NCI-H2107 (cell line): ENCODE measurements at regions not wholly inside any gene's neighbourhood (a gene's known extent, or its start where the extent isn't known, plus 50 kb on each side); places are given as distances from the start of the nearest gene placed in this dataset.

ENCODE experiments used
- DNase-seq: peaks from one replicate; lab custom pipeline; 2025; lab: John Stamatoyannopoulos, UW

DNA sequence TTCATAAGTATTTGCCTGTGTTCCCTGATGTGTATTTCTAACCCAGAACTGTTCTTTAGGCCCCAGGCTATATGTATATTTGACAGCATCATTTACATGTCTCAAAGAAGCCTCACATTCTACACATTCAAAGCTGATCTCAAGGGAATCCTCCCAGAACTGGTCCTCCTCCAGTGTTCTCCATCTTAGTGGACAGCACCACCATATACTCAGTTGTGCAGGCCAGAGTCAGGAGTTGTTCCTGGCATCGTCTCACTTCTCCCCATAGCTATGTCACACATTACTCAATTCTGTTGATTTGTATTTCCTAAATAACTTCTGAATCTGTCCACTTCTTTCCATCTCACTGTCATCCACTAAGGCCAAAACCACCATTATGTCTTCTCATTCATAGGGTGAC is 82.8 kb upstream of the TRPC3 start:
- no peak for DNase-seq

DNA sequence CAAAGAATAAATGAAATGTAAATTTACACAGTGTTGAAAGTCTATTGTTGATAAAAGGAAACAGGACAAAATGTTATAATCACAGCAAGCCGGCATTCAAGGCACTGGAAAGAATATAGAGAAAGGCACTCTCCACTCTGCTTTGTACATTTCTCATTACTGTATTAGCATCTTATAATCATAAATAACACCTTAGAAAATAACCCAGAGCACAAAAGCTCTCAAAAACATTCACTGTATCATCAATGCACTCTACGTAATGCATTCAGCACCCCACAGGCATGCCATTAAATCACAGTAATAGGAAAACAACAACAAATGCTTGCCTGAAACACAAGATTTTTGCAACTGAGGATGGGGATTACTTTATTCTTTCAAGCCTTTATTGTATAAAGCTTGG is 75.3 kb upstream of the TRPC3 start:
- DNase-seq = no peak

DNA sequence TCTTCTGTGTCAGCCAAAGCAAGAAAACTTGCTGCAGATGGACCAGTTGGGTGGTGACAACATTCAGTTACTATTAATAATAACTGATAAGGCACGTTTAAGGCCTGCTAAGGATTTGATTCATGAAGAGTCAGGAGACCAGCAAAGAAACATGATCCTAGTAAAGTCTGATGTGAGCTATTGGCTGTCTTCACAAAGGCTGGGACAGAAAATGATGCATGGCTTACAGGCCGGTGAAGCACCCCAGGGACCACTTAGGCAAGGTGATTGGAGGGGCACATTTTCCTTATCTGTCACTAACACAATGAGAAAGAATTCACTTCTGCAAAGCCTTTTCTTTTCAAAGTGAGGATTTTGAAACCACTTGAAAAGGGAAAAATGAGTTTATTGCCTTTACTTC is 65.4 kb upstream of the TRPC3 start:
- no peak for DNase-seq

DNA sequence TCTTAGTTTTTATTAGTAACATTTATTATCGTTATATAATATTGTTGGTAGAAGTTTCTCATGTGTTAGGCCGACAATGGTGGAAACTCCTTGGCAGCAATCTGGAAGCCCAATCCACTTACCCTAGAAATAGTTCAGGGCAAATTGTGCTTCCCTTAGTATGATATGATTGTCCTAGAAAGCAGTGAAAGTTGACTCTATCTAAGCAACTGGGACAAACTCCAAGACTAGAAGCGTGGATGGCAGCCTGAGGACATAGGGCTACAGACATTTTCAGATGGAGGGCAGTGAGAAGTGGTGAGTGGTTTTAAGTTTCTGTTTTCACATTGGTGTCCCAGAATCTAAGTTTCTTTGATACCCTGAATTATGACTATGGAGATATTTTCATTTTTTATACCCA is 63.3 kb upstream of the TRPC3 start:
- no peak for DNase-seq

DNA sequence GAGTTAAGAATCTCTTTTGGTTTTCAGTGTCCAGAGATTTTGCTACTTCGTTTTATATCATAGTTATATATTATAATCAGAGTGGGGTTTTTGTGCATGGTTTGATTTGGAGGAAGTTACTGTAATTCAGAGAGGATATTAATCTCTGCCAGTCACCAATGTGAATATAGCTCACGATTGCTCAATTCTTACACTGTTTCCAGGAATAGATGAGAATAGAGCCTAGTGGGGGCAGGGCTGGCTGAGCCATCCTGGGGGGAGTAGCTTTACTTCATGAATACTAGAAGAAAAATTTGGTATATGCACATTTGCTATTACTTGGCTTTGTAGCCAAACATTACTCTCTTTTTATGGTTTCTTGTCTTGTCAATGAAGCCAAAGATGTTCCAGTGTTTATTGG is 60.9 kb upstream of the TRPC3 start:
- no peak for DNase-seq

DNA sequence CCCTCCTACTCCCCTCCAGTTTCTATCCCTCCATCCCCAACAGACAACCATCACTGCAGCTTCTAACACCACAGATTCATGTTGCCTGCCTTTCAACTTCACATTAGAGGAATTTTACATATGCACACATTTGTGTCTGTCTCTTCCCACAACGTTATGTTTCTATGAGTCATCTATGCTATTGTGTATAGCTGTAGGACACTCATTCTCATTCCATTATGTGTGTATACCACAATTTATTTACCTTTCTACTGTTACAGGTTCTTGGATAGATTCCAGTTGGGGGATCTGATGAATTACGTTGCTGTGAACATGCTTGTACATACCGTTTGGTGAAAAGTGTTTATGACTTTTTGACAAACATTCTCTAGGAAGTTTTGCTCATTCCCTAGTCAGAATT is 58.8 kb upstream of the TRPC3 start:
- DNase-seq = no peak

DNA sequence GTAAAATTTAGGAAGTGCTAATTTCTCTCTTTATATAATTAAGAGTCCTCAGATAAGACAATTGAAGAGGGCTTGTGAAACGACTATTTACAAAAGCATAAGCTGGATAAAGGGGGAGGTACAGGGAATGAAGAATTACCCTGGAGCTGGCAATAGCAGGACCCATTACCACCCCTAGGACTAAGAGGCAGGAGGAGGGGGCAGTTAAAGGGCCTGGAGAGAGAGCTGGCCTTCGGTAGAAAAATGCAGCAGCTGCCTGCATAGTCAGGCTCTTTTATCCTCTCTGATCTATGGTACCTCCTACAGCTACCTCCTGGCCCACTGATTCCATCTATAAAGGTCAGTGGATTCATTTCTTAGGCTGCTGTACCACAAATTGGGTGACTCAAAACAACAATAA is 57.7 kb upstream of the TRPC3 start:
- DNase-seq = no peak

DNA sequence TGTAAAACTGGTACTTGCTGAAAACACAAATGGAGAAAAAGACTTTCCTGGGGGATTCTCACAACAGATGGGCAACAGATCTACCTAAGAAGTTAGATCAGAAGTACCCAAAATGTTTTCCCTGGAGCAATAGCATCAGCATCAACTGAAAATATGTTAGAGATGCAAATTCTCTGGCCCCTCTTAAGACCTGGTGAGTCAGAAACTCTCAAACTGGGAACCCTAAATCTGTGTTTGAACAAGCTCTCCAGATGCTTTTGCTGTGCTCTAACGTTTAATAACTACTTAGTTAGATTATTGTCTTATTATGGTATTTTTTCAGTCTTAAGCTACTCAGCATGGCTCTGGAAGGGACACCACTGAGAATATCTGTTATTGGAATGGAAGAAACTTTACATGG is 55.2 kb upstream of the TRPC3 start:
- no peak for DNase-seq

DNA sequence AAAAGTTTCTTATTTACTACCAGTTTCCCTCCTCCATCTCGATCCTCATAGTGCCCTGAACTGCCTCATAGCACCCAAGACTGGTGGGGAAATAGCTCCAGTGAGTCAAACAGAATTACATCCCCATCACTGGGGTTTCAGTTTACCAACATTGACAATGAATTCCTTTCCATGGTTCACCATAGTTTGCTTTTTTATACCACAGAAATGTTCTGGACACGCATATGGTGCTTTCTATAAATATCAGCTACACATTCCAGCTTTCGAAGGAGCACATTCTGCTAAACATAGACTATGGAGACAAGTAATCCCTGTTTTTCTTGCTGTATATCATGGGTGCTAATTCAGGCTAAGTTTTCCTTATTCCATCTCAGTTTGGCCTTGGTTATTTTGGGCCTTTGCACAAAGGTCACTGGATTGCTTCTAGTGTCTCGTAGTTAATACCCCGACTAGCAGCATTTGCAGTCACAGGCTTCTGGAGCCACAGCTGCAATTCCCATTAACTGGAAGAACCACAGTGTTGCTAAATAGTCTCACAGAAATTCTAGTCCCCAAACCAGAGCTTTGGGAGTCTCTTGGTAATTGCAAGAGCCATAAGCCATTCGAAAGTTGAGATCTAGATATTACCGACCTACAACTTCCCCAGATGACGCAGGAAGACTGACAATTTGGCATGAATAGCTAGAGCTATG is 53.4 kb upstream of the TRPC3 start:
- DNase-seq = no peak

DNA sequence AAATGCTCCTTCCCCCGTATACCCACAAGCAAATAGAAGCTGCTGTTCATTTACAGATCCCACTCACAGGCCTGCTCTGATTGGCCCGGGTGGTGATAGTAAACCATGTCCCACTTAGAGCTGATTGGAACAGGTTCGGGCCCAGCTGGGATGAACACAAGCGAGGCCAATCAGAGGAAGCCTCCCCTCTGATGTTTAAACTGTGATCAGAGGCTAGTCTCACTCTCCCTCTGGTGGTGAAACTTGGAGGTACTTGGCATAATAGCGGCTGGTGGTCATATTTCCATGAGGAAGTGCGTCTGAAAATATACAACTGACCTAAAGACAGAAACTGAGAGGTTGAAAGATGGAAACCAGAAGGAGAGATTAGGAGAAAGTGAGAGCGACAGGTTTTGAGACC is 51.5 kb upstream of the TRPC3 start:
- DNase-seq = no peak
